ENCODE measurements at regions not wholly inside any gene's neighbourhood (a gene's known extent, or its start where the extent isn't known, plus 50 kb on each side); places are given as distances from the start of the nearest gene placed in this dataset.

DNA sequence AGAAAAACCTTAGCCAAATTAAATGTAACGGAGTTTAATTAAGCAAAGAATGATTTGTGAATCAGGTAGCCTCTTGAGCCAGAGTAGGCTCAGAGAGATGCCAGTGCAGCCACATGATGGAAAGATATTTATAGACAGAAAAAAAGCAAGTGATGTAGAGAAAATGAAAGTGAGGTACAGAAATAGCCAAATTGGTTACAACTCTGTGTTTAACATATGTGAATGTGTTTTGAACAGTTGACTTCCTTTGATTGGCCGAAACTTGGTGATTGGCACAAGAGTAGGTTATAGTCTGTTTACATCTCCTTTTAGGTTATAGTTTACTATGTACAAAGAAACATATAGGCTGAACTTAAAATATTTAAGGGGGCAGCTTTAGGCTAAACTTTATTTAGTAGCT, 459.9 kb upstream of the BOD1L1 start:
- H3K4me1 ChIP-seq (ENCODE audit: control insufficient read depth, insufficient read depth, low read length): no peaks in the 10 kb centered on the region
- intact Hi-C loops (cut with micrococcal nuclease): no loop called here
- no peaks in the 10 kb centered on the region for H3K27me3 ChIP-seq (ENCODE audit: control insufficient read depth, insufficient read depth, low read length)
- Mint-ChIP-seq H3K27ac (no peak overlapping the region), H3K36me3 (no peaks in the 10 kb centered on the region), H3K27me3 (ENCODE audit: low read depth in 2 of 2) (no peaks in the 10 kb centered on the region), H3K9me3 (peaks cover 5 to 13% of the 10 kb centered on the region in 2 donors), H3K4me1 (no peaks in the 10 kb centered on the region), H3K4me3 (no peak overlapping the region)
- 61% methylated on average over 2 of the region's 2 CpGs for WGBS (ENCODE audit: insufficient coverage)
- DNase-seq (no peak), ATAC-seq (no peak)
- TF ChIP-seq CTCF (IDR thresholded peaks at IDR 0.05): no peak
- H3K4me3 ChIP-seq (ENCODE audit: low read length): no peak overlapping the region
- H3K36me3 ChIP-seq (ENCODE audit: control insufficient read depth, insufficient read depth, low read length): no peaks in the 10 kb centered on the region
- H3K27ac ChIP-seq (ENCODE audit: low read length): no peak overlapping the region
- H3K9me3 ChIP-seq (ENCODE audit: control insufficient read depth, insufficient read depth, low read length): no peaks in the 10 kb centered on the region

GRCh38 chr4:14087921-14088320, 460.4 kb upstream of the BOD1L1 start:
- no peak overlapping the region for H3K4me3 Mint-ChIP-seq
- H3K27ac Mint-ChIP-seq: no peak overlapping the region
- peaks cover 5 to 13% of the 10 kb centered on the region in 2 donors for H3K9me3 Mint-ChIP-seq
- H3K27me3 Mint-ChIP-seq (ENCODE audit: low read depth in 2 of 2): no peaks in the 10 kb centered on the region
- H3K27ac ChIP-seq (ENCODE audit: low read length): no peak overlapping the region
- H3K9me3 ChIP-seq (ENCODE audit: control insufficient read depth, insufficient read depth, low read length): no peaks in the 10 kb centered on the region
- H3K36me3 Mint-ChIP-seq: no peaks in the 10 kb centered on the region
- no peak for TF ChIP-seq CTCF (IDR thresholded peaks at IDR 0.05)
- WGBS (ENCODE audit: insufficient coverage): no CpG with 5 or more reads among the region's 1 CpG
- no peaks in the 10 kb centered on the region for H3K36me3 ChIP-seq (ENCODE audit: control insufficient read depth, insufficient read depth, low read length)
- intact Hi-C loops (cut with micrococcal nuclease): no loop called here
- no peaks in the 10 kb centered on the region for H3K4me1 ChIP-seq (ENCODE audit: control insufficient read depth, insufficient read depth, low read length)
- no peaks in the 10 kb centered on the region for H3K27me3 ChIP-seq (ENCODE audit: control insufficient read depth, insufficient read depth, low read length)
- no peak for DNase-seq
- H3K4me1 Mint-ChIP-seq: no peaks in the 10 kb centered on the region
- no peak for ATAC-seq
- H3K4me3 ChIP-seq (ENCODE audit: low read length): no peak overlapping the region

DNA sequence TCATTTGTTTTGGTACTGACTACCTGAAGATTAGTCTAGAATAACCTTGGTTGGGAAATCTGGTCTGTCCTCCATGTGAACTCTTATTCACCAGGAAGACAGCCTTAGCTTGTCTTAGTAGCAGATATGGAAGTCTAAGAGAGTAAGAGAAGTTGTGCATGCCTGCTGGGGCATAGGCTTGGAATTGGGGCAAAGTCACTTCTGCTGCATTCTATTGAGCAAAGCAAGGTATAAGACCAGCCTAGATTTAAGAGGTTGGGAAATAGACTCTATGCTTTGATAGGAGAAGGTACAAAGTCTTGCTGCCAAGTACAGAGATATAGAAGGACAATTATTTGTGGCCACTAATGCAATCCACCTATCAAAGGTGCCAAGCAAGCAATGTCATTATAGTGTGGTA, 464.0 kb upstream of the BOD1L1 start:
- no peaks in the 10 kb centered on the region for H3K4me1 ChIP-seq (ENCODE audit: control insufficient read depth, insufficient read depth, low read length)
- Mint-ChIP-seq H3K4me1 (no peaks in the 10 kb centered on the region), H3K27ac (no peak overlapping the region), H3K27me3 (ENCODE audit: low read depth in 2 of 2) (no peaks in the 10 kb centered on the region), H3K36me3 (no peaks in the 10 kb centered on the region), H3K4me3 (no peak overlapping the region), H3K9me3 (peaks cover 5 to 11% of the 10 kb centered on the region in 2 donors)
- no peak for ATAC-seq
- H3K9me3 ChIP-seq (ENCODE audit: control insufficient read depth, insufficient read depth, low read length): no peaks in the 10 kb centered on the region
- no peaks in the 10 kb centered on the region for H3K36me3 ChIP-seq (ENCODE audit: control insufficient read depth, insufficient read depth, low read length)
- no peak overlapping the region for H3K27ac ChIP-seq (ENCODE audit: low read length)
- no peak for DNase-seq
- H3K4me3 ChIP-seq (ENCODE audit: low read length): no peak overlapping the region
- intact Hi-C loops (cut with micrococcal nuclease): no loop called here
- TF ChIP-seq CTCF (IDR thresholded peaks at IDR 0.05): no peak
- no peaks in the 10 kb centered on the region for H3K27me3 ChIP-seq (ENCODE audit: control insufficient read depth, insufficient read depth, low read length)

DNA sequence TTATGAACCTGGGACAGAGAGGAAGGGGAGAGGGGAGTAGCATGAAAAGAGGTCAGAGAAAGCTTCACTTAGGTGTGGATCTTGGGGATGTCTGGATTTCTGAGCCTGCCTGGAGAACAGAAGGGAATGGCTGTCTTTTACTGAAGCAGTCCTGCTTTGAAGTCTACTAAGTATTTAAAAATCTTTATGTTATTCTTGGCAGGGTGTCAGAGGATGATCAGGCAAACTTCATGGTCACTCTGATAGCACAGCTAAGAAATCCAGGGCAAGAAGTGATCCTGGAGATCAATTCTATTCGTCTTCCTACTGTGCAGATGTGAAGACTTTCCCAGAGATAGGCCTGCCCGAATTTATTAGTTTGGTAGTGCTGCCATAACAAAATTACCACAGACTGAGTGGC, 464.4 kb upstream of the BOD1L1 start:
- Mint-ChIP-seq H3K9me3 (peaks cover 5 to 11% of the 10 kb centered on the region in 2 donors), H3K36me3 (no peaks in the 10 kb centered on the region), H3K4me3 (no peak overlapping the region), H3K27me3 (ENCODE audit: low read depth in 2 of 2) (no peaks in the 10 kb centered on the region), H3K4me1 (no peaks in the 10 kb centered on the region), H3K27ac (no peak overlapping the region)
- no peaks in the 10 kb centered on the region for H3K36me3 ChIP-seq (ENCODE audit: control insufficient read depth, insufficient read depth, low read length)
- no peak overlapping the region for H3K4me3 ChIP-seq (ENCODE audit: low read length)
- no peak for TF ChIP-seq CTCF (IDR thresholded peaks at IDR 0.05)
- no peaks in the 10 kb centered on the region for H3K9me3 ChIP-seq (ENCODE audit: control insufficient read depth, insufficient read depth, low read length)
- ATAC-seq (no peak), DNase-seq (no peak)
- H3K27ac ChIP-seq (ENCODE audit: low read length): no peak overlapping the region
- no peaks in the 10 kb centered on the region for H3K4me1 ChIP-seq (ENCODE audit: control insufficient read depth, insufficient read depth, low read length)
- intact Hi-C loops (cut with micrococcal nuclease): no loop called here
- H3K27me3 ChIP-seq (ENCODE audit: control insufficient read depth, insufficient read depth, low read length): no peaks in the 10 kb centered on the region
- WGBS (ENCODE audit: insufficient coverage): 74% methylated on average over 2 of the region's 2 CpGs

Measured in natural killer cell (primary cell).